ENCODE measurements at regions not wholly inside any gene's neighbourhood (a gene's known extent, or its start where the extent isn't known, plus 50 kb on each side); places are given as distances from the start of the nearest gene placed in this dataset.

- no peak for DNase-seq
Measured at GRCh38 chr13:97802213-97802612, 151.3 kb upstream of the IPO5 start.

- DNase-seq = no peak
Measured at GRCh38 chr13:97809576-97809975, 143.9 kb upstream of the IPO5 start.

GRCh38 chr13:97810152-97810551, 143.3 kb upstream of the IPO5 start:
- peak; percentile 38 for DNase-seq

- DNase-seq = no peak
Measured at GRCh38 chr13:97822377-97822776, 131.1 kb upstream of the IPO5 start.

DNA sequence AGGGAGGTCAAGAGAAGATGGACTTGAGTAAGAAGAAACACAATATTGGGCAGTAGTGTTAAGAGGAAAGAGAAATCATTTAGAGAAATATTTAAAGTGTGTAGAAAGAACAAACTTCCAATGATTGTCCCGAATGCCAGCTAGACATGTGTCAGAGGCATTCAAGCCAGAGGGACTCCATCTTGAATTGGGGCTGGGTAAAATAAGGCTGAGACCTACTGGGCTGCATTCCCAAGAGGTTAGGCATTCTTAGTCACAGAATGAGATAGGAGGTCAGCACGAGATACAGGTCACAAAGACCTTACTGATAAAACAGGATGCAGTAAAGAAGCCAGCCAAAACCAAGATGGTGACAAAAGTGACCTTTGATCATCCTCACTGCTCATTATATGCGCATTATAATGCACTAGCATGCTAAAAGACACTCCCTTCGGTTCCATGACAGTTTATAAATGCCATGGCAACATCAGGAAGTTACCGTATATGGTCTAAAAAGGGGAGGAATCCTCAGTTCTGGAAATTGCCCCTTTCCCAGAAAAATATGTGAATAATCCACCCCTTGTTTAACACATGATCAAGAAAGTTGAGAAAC, 127.0 kb upstream of the IPO5 start:
- DNase-seq = no peak

- DNase-seq = no peak
Measured at GRCh38 chr13:97834250-97834649, 119.2 kb upstream of the IPO5 start.

GRCh38 chr13:97843189-97843588, 110.3 kb upstream of the IPO5 start:
- DNase-seq = no peak

- DNase-seq = no peak
Measured at GRCh38 chr13:97844151-97844550, 109.3 kb upstream of the IPO5 start.

DNA sequence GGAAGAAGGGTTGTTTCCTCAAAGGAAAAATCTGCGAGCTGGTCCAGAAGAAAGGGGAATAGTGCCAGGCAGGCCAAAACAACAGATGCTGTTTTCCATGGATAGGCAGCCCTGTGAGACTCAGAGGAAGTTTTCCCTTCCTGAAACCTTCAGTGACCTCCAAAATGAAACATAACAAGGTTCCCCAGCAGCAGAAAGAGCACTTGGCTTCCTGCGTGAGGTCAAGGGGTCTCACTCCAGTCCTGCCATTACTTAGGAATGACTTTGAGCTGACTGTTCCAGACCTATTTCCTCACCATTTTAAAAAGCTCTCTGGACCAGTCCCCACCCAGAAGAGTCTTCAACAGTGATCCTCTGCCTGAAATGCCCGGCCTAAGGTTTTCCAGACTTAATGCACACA, 104.6 kb upstream of the IPO5 start:
- no peak for DNase-seq

- DNase-seq = peak; percentile 14
Measured at GRCh38 chr13:97849305-97849704, 104.2 kb upstream of the IPO5 start.

DNA sequence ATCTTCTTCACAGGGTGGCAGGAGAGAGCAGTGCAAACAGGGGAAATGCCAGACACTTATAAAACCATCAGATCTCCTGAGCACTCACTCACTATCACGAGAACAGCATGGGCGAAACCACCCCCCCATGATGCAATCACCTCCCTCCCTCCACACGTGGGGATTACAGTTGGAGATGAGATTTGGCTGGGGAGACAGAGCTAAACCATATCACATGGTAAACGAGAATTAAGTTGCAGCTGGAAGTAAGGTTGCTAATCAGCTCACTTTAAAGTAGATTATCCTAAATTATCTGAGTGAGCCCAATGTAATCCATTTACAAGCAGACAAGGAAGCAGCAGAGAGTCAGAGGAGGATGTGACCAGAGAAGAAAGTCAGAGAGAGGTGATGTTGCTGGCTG, 102.2 kb upstream of the IPO5 start:
- no peak for DNase-seq

DNA sequence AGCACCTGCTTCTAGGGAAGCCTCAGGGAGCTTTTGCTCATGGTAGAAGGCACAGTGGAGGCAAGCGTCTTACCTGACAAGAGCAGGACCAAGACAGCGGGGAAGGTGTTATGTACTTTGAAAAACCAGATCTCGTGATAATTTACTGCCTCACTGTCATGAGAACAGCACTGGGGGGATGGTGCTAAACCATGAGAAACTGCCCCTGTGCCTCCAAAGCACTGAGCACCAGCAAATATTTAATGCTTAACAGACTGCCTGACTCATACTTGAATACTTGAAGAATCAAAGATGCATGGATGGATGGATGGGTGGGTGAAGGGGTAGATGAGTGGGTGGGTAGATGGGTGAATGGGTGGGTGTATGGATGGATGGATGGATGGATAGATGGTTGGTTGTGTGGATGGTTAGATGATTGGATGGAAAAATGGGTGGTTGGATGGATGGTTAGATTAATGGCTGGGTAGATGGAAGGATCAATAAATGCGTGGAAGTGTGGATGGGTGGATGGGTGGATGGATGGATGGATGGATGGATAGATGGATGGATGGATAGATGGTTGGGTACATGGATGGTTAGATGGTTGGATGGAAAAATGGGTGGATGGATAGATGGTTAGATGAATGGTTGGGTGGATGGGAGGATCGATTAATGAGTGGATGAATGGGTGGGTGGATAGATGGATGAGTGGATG, 101.1 kb upstream of the IPO5 start:
- no peak for DNase-seq

DNA sequence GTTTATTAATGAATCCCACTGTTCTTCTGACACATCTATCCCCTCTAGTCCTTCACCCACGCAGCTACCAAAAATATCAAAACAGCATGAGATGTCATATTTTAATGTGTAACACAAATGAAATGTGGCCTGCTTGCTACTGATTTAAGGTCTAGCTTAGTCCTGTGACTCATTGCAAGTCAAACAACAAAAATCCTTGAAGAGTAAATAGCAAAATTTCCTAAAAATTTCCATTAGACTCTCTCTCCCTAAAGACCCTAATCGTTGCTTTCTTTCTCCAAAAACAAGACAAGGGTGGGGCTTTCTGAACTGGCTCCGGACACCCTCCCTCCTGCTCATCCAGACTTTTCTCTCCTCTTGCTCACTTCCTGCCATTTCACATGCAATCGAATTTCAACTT, 99.9 kb upstream of the IPO5 start:
- DNase-seq = no peak

DNA sequence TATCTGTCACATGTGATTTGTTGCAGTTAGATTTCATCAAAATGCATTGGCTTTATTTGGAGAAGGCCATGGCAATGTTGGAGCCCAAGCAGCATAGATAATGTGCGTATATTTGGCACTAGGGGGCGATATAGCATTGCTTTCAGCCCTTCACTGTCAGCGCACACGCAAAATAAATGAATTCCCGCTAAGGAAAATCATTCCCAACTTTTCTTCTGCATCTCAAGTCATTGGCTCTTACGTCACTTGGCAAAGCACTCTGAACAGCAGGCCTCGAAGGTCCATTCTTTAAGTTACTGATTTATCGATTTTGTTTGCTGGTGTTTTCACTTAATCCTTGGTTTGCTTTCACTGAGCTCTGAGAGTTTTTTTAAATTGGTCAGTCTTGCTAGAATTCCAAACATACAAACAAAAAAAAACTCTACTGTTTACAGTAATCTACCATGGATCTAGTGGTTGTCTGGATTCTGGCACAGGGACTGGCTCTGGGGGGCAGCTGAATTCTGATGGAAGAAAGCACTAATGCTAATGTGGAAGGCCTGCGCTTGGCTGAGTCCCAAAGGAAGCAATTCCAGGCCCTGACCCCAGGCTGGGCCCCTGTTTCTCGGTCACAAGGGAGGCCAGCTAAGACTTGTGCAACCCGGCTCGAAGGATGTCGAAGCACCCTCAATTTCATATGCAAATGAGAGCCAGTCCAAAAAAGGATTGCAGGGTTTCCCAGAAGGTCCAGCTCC, 97.7 kb upstream of the IPO5 start:
- DNase-seq = peak; percentile 86

GRCh38 chr13:97856304-97856675, 97.2 kb upstream of the IPO5 start:
- DNase-seq = no peak

DNA sequence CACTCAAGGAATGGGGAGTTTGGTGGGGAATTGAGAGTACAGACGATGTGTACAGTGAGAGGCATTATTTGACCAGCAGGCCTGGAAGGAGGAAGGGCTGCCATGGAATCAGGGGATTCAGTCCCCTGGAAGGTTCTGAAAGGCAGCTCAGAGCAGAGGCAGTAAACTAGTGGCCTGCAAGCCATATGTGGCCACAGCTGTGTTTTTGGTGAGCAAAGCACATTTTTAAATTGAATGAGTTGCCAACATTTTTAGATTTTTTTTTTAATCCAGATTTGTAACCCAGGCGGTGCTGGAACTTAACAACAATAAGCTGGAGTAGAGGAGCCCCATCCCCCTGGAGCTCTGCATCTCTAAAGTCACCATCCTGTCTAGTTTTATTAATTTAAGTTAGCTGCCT, 95.3 kb upstream of the IPO5 start:
- no peak for DNase-seq

GRCh38 chr13:97866346-97866745, 87.1 kb upstream of the IPO5 start:
- DNase-seq = no peak

GRCh38 chr13:97866751-97867150, 86.7 kb upstream of the IPO5 start:
- DNase-seq = no peak

GRCh38 chr13:97873398-97873797, 80.1 kb upstream of the IPO5 start:
- DNase-seq = no peak

- no peak for DNase-seq
Measured at GRCh38 chr13:97875218-97875617, 78.3 kb upstream of the IPO5 start.

DNA sequence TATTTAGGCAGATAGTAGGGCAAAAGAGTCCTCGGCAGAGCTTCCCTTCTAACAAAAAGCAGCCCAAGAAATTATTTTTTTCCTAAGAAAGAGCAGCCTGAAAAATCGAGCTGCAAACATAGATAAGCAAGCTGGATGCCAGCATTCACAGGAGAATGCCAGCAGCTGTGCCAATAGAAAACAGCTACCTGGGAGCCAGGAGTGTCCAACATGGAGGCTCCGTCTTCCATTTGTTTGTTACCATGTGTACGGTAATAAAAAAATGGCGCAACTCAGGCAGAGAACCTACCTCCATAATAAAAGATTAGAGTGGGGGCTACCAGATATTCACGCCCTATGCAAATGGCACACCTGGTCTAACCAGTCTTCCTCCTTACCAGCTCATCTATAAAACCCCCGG, 77.6 kb upstream of the IPO5 start:
- no peak for DNase-seq

DNA sequence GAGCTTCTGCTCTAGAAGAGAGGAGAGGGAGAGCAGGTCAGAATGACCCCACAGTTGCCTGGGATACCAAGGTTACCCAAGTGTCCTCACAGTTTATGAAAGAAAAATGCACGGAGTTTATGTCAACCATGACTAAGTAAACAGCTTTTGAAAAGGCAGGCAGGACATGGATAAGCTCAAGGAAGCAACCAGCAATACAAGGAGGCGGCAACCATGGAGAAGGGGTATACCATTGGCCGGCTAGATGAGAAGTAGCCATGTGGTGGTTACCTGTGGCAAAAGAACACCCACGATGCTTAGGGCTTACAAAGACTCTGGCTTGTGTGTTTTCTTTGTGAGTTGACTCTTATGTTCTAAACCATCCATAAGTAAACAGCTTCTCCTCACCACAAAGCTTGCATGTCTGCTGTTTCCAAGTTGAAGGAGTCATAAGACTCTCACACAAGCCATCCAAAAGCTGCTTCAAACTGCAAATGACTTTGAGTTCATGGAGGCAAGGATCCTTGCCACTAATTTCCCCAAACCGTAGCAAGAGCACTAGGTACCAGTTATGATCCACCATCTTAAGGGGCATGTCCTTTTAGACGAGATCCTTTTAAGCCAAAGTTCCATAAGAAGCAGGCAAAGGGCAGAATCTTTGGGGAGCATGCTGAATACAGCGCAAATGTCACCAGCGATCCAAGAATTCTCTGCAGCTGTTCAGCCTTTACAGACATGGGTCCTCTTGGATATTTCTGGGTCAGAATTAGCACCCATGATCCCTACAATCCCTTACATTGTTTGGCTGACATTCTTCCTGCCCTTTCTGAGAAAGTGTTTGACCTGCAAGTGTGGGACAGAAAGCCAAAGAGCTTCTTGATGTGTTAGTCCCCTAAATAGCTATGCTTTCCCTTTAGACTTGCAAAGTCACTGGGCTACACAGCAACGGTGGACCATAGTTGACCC, 74.8 kb upstream of the IPO5 start:
- DNase-seq = no peak

All from hindlimb muscle (tissue), 1 donor.